GM12891 (cell line): ENCODE measurements at regions not wholly inside any gene's neighbourhood (a gene's known extent, or its start where the extent isn't known, plus 50 kb on each side); places are given as distances from the start of the nearest gene placed in this dataset.
A peak's percentile ranks its signal among the peaks of the same experiment; 100 is the strongest.
"Not testable (repeated sequence)": the region's sequence is repeated elsewhere in the genome, so short reads cannot be mapped to it uniquely, and the experiment has no call there.

Experiments
- DNase-seq: peaks from one replicate; pipeline ENCODE4 v3.0.0; 2011; ENCODE audit warnings: low spot score; ENCODE audit not compliant: insufficient read length
- FAIRE-seq: peaks from 2 replicates; lab custom pipeline; 2011; peaks lifted over from hg19 to GRCh38; lab: Jason Lieb, UNC
- PAX5 ChIP-seq: IDR thresholded peaks from 2 replicates; pipeline ENCODE4 v1.6.1; 2011; ENCODE audit warnings: low read length, moderate library complexity, mild to moderate bottlenecking; ENCODE audit not compliant: insufficient read depth, severe bottlenecking
- POLR2A ChIP-seq: IDR thresholded peaks from 2 replicates; pipeline ENCODE4 v1.6.1; 2011; ENCODE audit warnings: low read depth, low read length, control low read depth
- POLR2AphosphoS5 ChIP-seq: IDR thresholded peaks from 2 replicates; pipeline ENCODE4 v1.6.1; 2011; ENCODE audit warnings: low read depth, low read length, control low read depth
- POU2F2 ChIP-seq: IDR thresholded peaks from 2 replicates; pipeline ENCODE4 v1.6.1; 2011; ENCODE audit warnings: low read depth, mild to moderate bottlenecking, control low read depth, low read length, moderate library complexity
- SPI1 ChIP-seq: IDR thresholded peaks from 2 replicates; pipeline ENCODE4 v1.6.1; 2011; ENCODE audit warnings: low read depth, low read length, control low read depth
- TAF1 ChIP-seq: IDR thresholded peaks from 2 replicates; pipeline ENCODE4 v1.6.1; 2011; ENCODE audit warnings: low read depth, low read length, control low read depth

GRCh38 chr5:104326966-104327365, 764.4 kb upstream of the NUDT12 start:
- FAIRE-seq, result no peak
- TF ChIP-seq POLR2AphosphoS5 (no peak), POLR2A (no peak), TAF1 (no peak), POU2F2 (no peak), PAX5 (no peak), SPI1 (no peak)
- no peak for DNase-seq

- DNase-seq, result no peak
- TF ChIP-seq SPI1, result no peak
- TF ChIP-seq POLR2A, result no peak
- TF ChIP-seq POU2F2, result no peak
- TF ChIP-seq POLR2AphosphoS5, result no peak
- TF ChIP-seq TAF1, result no peak
- no peak for TF ChIP-seq PAX5
- FAIRE-seq, result no peak
Observed at GRCh38 chr5:104325356-104325755, 762.8 kb upstream of the NUDT12 start.

GRCh38 chr5:104316676-104317075, 754.1 kb upstream of the NUDT12 start:
- FAIRE-seq, DNase-seq: not testable (repeated sequence)
- 0 out of 2 replicates have a peak, but pooled peaks have one; percentile 2 for TF ChIP-seq SPI1

GRCh38 chr5:104312481-104312880, 749.9 kb upstream of the NUDT12 start:
- FAIRE-seq (no peak), DNase-seq (no peak)
- TF ChIP-seq POU2F2, result no peak
- TF ChIP-seq PAX5, result no peak
- no peak for TF ChIP-seq SPI1
- TF ChIP-seq POLR2AphosphoS5, result no peak

GRCh38 chr5:104305602-104306001, 743.0 kb upstream of the NUDT12 start:
- TF ChIP-seq PAX5 (no peak), POU2F2 (no peak), SPI1 (no peak), TAF1 (no peak), POLR2AphosphoS5 (no peak), POLR2A (no peak)
- no peak for FAIRE-seq
- DNase-seq, result no peak

GRCh38 chr5:104299998-104300706, 737.6 kb upstream of the NUDT12 start:
- no peak for TF ChIP-seq POLR2A
- no peak for TF ChIP-seq POLR2AphosphoS5
- no peak for TF ChIP-seq SPI1
- TF ChIP-seq PAX5, result no peak
- TF ChIP-seq TAF1, result no peak
- no peak for TF ChIP-seq POU2F2
- FAIRE-seq (no peak), DNase-seq (no peak)

- DNase-seq (no peak), FAIRE-seq (no peak)
- TF ChIP-seq TAF1, result no peak
- no peak for TF ChIP-seq PAX5
- no peak for TF ChIP-seq SPI1
- no peak for TF ChIP-seq POLR2A
- TF ChIP-seq POU2F2, result no peak
- no peak for TF ChIP-seq POLR2AphosphoS5
Observed at GRCh38 chr5:104298518-104298917, 735.9 kb upstream of the NUDT12 start.

- TF ChIP-seq POU2F2 (no peak), SPI1 (no peak), PAX5 (no peak), POLR2A (no peak), POLR2AphosphoS5 (no peak), TAF1 (no peak)
- DNase-seq, result no peak
- FAIRE-seq, result no peak
Observed at GRCh38 chr5:104297076-104297475, 734.5 kb upstream of the NUDT12 start.

- TF ChIP-seq POLR2AphosphoS5 (no peak), TAF1 (no peak), PAX5 (no peak), POLR2A (no peak), POU2F2 (no peak), SPI1 (no peak)
- DNase-seq (no peak), FAIRE-seq (no peak)
Observed at GRCh38 chr5:104295991-104296390, 733.4 kb upstream of the NUDT12 start.

- no peak for DNase-seq
- TF ChIP-seq TAF1 (no peak), SPI1 (no peak), POLR2AphosphoS5 (no peak), POLR2A (no peak), PAX5 (no peak), POU2F2 (no peak)
- no peak for FAIRE-seq
Observed at GRCh38 chr5:104283136-104283535, 720.5 kb upstream of the NUDT12 start.

GRCh38 chr5:104273725-104274124, 711.1 kb upstream of the NUDT12 start:
- TF ChIP-seq POU2F2 (no peak), TAF1 (no peak), SPI1 (no peak), POLR2AphosphoS5 (no peak), PAX5 (no peak), POLR2A (no peak)
- FAIRE-seq (no peak), DNase-seq (no peak)
